DOHH2 (cell line): ENCODE measurements at regions not wholly inside any gene's neighbourhood (a gene's known extent, or its start where the extent isn't known, plus 50 kb on each side); places are given as distances from the start of the nearest gene placed in this dataset.

ENCODE experiments used
- H3F3A ChIP-seq: fragments of 200-600 bp; sonication (generic), shearing (Covaris generic); 2 replicates; pipeline ENCODE4 v1.6.0; 2016; ENCODE audit warnings: antibody characterized with exemption, mild to moderate bottlenecking; ENCODE audit not compliant: control insufficient read depth, insufficient read depth
- H3K27ac ChIP-seq: fragments of 200-600 bp; sonication (generic); 2 replicates; pipeline ENCODE4 v1.5.1; 2014; ENCODE audit warnings: low read depth, mild to moderate bottlenecking, low read length, moderate library complexity
- H3K27me3 ChIP-seq: fragments of 200-600 bp; sonication (generic); 2 replicates; pipeline ENCODE4 v1.6.1; 2014; ENCODE audit warnings: mild to moderate bottlenecking, low read length, mixed read lengths; ENCODE audit not compliant: control insufficient read depth
- H3K36me3 ChIP-seq: fragments of 200-600 bp; sonication (generic); 2 replicates; pipeline ENCODE4 v1.6.1; 2014; ENCODE audit warnings: mild to moderate bottlenecking, low read length, moderate library complexity, mixed read lengths; ENCODE audit not compliant: control insufficient read depth
- H3K4me1 ChIP-seq: fragments of 200-600 bp; sonication (generic); 2 replicates; pipeline ENCODE4 v1.6.1; 2014; ENCODE audit warnings: mild to moderate bottlenecking, low read length, mixed read lengths; ENCODE audit not compliant: control insufficient read depth
- H3K4me2 ChIP-seq: fragments of 200-600 bp; sonication (generic); 2 replicates; pipeline ENCODE4 v1.6.0; 2014; ENCODE audit warnings: mild to moderate bottlenecking, low read length, moderate library complexity
- H3K4me3 ChIP-seq: fragments of 200-600 bp; sonication (generic); 2 replicates; pipeline ENCODE4 v1.5.1; 2014; ENCODE audit warnings: mild to moderate bottlenecking, low read length, mixed read lengths
- H3K79me2 ChIP-seq: fragments of 200-600 bp; sonication (generic); 2 replicates; pipeline ENCODE4 v1.6.1; 2014; ENCODE audit warnings: mild to moderate bottlenecking, low read length, mixed read lengths; ENCODE audit not compliant: control insufficient read depth
- H3K9me2 ChIP-seq: fragments of 200-600 bp; sonication (generic); replicated peaks from 2 replicates; pipeline ENCODE4 v1.6.1; 2014; ENCODE audit warnings: mild to moderate bottlenecking, low read length, mixed read lengths; ENCODE audit not compliant: control insufficient read depth
- H3K9me3 ChIP-seq: fragments of 200-600 bp; sonication (generic); 2 replicates; pipeline ENCODE4 v1.6.1; 2014; ENCODE audit warnings: antibody characterized with exemption, low read length, mixed read lengths; ENCODE audit not compliant: control insufficient read depth, insufficient read depth
- H4K20me1 ChIP-seq: fragments of 200-600 bp; sonication (generic); 2 replicates; pipeline ENCODE4 v1.6.0; 2014; ENCODE audit warnings: low read depth, mild to moderate bottlenecking, antibody characterized with exemption, low read length, moderate library complexity; ENCODE audit not compliant: control insufficient read depth, insufficient read depth
- EZH2phosphoT487 ChIP-seq: fragments of 200-600 bp; sonication (generic); IDR thresholded peaks from 2 replicates; pipeline ENCODE4 v1.6.1; 2017; ENCODE audit warnings: borderline replicate concordance, mild to moderate bottlenecking, antibody characterized with exemption, low read length, moderate library complexity, mixed read lengths
- TF ChIP-seq, protein P1 (sequence below): fragments of 200-600 bp; sonication (generic); IDR thresholded peaks from one replicate; pipeline ENCODE4 v1.5.1; 2014; ENCODE audit warnings: antibody characterized with exemption, mild to moderate bottlenecking, low read depth, low read length; ENCODE audit not compliant: poor library complexity, severe bottlenecking

DNA sequence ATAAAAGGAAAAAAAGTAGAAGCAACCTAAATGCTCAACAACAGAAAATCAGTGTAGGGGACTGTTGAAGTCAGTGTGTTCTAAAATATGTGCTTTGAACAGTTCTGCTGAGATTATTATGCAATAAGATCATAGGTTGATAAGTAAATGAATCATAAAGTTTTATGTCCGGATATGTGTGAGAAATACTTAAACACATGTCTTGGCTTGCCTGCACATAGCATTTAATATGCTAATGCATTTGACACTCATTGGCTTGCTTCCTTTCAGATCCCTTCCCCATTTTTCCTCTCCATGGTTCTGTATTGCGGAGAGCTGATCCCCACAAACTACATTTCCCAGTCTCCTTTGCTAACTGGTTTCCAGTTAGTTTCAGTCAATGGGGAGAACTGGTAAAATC is 573.8 kb upstream of the TBX3 start:
- Histone ChIP-seq H3K27ac (no peak overlapping the region), H3K27me3 (no peaks in the 10 kb centered on the region), H3K4me2 (no peak overlapping the region), H3K79me2 (no peaks in the 10 kb centered on the region), H3K36me3 (no peaks in the 10 kb centered on the region), H3K4me1 (no peaks in the 10 kb centered on the region), H4K20me1 (no peaks in the 10 kb centered on the region), H3F3A (no peaks in the 10 kb centered on the region), H3K4me3 (no peak overlapping the region), H3K9me2 (no peaks in the 10 kb centered on the region), H3K9me3 (no peaks in the 10 kb centered on the region)
- TF ChIP-seq, protein P1, sequence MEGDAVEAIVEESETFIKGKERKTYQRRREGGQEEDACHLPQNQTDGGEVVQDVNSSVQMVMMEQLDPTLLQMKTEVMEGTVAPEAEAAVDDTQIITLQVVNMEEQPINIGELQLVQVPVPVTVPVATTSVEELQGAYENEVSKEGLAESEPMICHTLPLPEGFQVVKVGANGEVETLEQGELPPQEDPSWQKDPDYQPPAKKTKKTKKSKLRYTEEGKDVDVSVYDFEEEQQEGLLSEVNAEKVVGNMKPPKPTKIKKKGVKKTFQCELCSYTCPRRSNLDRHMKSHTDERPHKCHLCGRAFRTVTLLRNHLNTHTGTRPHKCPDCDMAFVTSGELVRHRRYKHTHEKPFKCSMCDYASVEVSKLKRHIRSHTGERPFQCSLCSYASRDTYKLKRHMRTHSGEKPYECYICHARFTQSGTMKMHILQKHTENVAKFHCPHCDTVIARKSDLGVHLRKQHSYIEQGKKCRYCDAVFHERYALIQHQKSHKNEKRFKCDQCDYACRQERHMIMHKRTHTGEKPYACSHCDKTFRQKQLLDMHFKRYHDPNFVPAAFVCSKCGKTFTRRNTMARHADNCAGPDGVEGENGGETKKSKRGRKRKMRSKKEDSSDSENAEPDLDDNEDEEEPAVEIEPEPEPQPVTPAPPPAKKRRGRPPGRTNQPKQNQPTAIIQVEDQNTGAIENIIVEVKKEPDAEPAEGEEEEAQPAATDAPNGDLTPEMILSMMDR, result no peak
- TF ChIP-seq EZH2phosphoT487, result no peak

DNA sequence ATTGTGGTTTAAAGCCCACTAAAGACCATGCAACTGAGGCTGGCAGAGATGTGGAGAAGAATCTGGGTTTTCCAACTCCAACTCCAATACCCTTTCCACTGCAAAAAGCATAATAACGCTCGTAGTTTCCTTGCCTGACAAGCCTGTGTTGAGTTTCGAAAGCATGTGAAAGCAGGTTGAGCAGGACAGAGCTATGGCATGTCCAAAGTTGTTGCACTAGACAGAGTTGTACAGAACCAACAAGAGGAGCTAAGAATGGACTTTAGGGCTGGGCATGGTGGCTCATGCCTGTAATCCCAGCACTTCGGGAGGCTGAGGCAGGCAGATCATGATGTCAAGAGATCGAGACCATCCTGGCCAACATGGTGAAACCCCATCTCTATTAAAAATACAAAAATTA is 572.0 kb upstream of the TBX3 start:
- no peak overlapping the region for H3K27ac ChIP-seq
- H3K4me1 ChIP-seq, result no peaks in the 10 kb centered on the region
- no peak overlapping the region for H3K4me2 ChIP-seq
- no peaks in the 10 kb centered on the region for H3F3A ChIP-seq
- H3K9me2 ChIP-seq, result no peaks in the 10 kb centered on the region
- H3K9me3 ChIP-seq, result no peaks in the 10 kb centered on the region
- no peak overlapping the region for H3K4me3 ChIP-seq
- TF ChIP-seq EZH2phosphoT487, result no peak
- TF ChIP-seq, protein P1, result no peak
- H3K36me3 ChIP-seq, result no peaks in the 10 kb centered on the region
- no peaks in the 10 kb centered on the region for H3K27me3 ChIP-seq
- H3K79me2 ChIP-seq, result no peaks in the 10 kb centered on the region
- no peaks in the 10 kb centered on the region for H4K20me1 ChIP-seq

- H3K4me3 ChIP-seq, result no peak overlapping the region
- TF ChIP-seq, protein P1, result no peak
- TF ChIP-seq EZH2phosphoT487, result no peak
- no peaks in the 10 kb centered on the region for H3F3A ChIP-seq
- no peaks in the 10 kb centered on the region for H3K9me3 ChIP-seq
- no peak overlapping the region for H3K4me2 ChIP-seq
- H3K27ac ChIP-seq, result no peak overlapping the region
- H3K9me2 ChIP-seq, result no peaks in the 10 kb centered on the region
- no peaks in the 10 kb centered on the region for H3K36me3 ChIP-seq
- no peaks in the 10 kb centered on the region for H3K4me1 ChIP-seq
- no peaks in the 10 kb centered on the region for H4K20me1 ChIP-seq
- H3K79me2 ChIP-seq, result no peaks in the 10 kb centered on the region
- no peaks in the 10 kb centered on the region for H3K27me3 ChIP-seq
Measured at GRCh38 chr12:115255257-115255656, 571.3 kb upstream of the TBX3 start.

GRCh38 chr12:115253049-115253448 is 569.1 kb upstream of the TBX3 start:
- Histone ChIP-seq H4K20me1 (no peaks in the 10 kb centered on the region), H3K4me2 (no peak overlapping the region), H3K79me2 (no peaks in the 10 kb centered on the region), H3K36me3 (no peaks in the 10 kb centered on the region), H3K9me3 (no peaks in the 10 kb centered on the region), H3K4me3 (no peak overlapping the region), H3K27ac (no peak overlapping the region), H3K9me2 (no peaks in the 10 kb centered on the region), H3K4me1 (no peaks in the 10 kb centered on the region), H3K27me3 (no peaks in the 10 kb centered on the region), H3F3A (no peaks in the 10 kb centered on the region)
- TF ChIP-seq, protein P1, result no peak
- no peak for TF ChIP-seq EZH2phosphoT487
